GM23338 (cell line): ENCODE measurements at regions not wholly inside any gene's neighbourhood (a gene's known extent, or its start where the extent isn't known, plus 50 kb on each side); places are given as distances from the start of the nearest gene placed in this dataset.

Source experiments
- ATAC-seq: fragments of 200-7000 bp; cut with Tn5 transposase; 3 replicates; pipeline ENCODE4 v1.9.1; 2020
- DNase-seq: peaks from one replicate; pipeline ENCODE4 v3.0.0-alpha.2; 2015; ENCODE audit warnings: low spot score
- H2AFZ ChIP-seq: fragments of 200-600 bp; sonication (generic); 2 replicates; pipeline ENCODE4 v1.8.0; 2016; ENCODE audit warnings: antibody characterized with exemption, mild to moderate bottlenecking, moderate library complexity
- H3F3A ChIP-seq: fragments of 200-600 bp; sonication (generic); replicated peaks from 2 replicates; pipeline ENCODE4 v1.8.0; 2017; ENCODE audit warnings: antibody characterized with exemption, mixed run types, low read depth
- H3K27ac ChIP-seq: fragments of 200-600 bp; sonication (generic); 2 replicates; pipeline ENCODE4 v1.6.1; 2016; ENCODE audit warnings: low read depth
- H3K27me3 ChIP-seq: fragments of 200-600 bp; sonication (generic); 2 replicates; pipeline ENCODE4 v1.8.0; 2016; ENCODE audit warnings: mild to moderate bottlenecking, mixed run types, moderate library complexity; ENCODE audit not compliant: insufficient read depth
- H3K36me3 ChIP-seq: fragments of 200-600 bp; sonication (generic); 2 replicates; pipeline ENCODE4 v1.8.0; 2016; ENCODE audit warnings: mild to moderate bottlenecking; ENCODE audit not compliant: insufficient read depth
- H3K4me1 ChIP-seq: fragments of 200-600 bp; sonication (generic); 2 replicates; pipeline ENCODE4 v1.8.0; 2016; ENCODE audit warnings: mild to moderate bottlenecking, moderate library complexity; ENCODE audit not compliant: insufficient read depth
- H3K4me2 ChIP-seq: fragments of 200-600 bp; sonication (generic); 2 replicates; pipeline ENCODE4 v1.7.1; 2017; ENCODE audit warnings: mixed run types
- H3K4me3 ChIP-seq: fragments of 200-600 bp; sonication (generic); 2 replicates; pipeline ENCODE4 v1.6.1; 2016; ENCODE audit warnings: mixed run types
- H3K79me2 ChIP-seq: fragments of 200-600 bp; sonication (generic); replicated peaks from 2 replicates; pipeline ENCODE4 v1.8.0; 2017; ENCODE audit warnings: mild to moderate bottlenecking; ENCODE audit not compliant: insufficient read depth
- H3K9me2 ChIP-seq: fragments of 200-600 bp; sonication (generic); 2 replicates; pipeline ENCODE4 v1.8.0; 2017; ENCODE audit not compliant: insufficient read depth
- H4K20me1 ChIP-seq: fragments of 200-600 bp; sonication (generic); replicated peaks from 2 replicates; pipeline ENCODE4 v1.8.0; 2017; ENCODE audit warnings: mild to moderate bottlenecking; ENCODE audit not compliant: insufficient read depth
- H3K27ac Mint-ChIP-seq: 2 replicates; pipeline ENCODE4 v1.8.0; 2020; ENCODE audit warnings: inconsistent platforms, mild to moderate bottlenecking, moderate library complexity, mixed read lengths
- H3K27me3 Mint-ChIP-seq: 3 replicates; pipeline ENCODE4 v1.8.0; 2022; ENCODE audit warnings: low read depth, mild to moderate bottlenecking, moderate library complexity, mixed read lengths, inconsistent platforms; ENCODE audit not compliant: insufficient read depth, poor library complexity
- H3K36me3 Mint-ChIP-seq: 3 replicates; pipeline ENCODE4 v1.8.0; 2021; ENCODE audit warnings: low read depth, mild to moderate bottlenecking, inconsistent platforms, moderate library complexity, mixed read lengths
- H3K4me1 Mint-ChIP-seq: 3 replicates; pipeline ENCODE4 v1.8.0; 2020; ENCODE audit warnings: mild to moderate bottlenecking, inconsistent platforms, mixed read lengths
- H3K4me3 Mint-ChIP-seq: 3 replicates; pipeline ENCODE4 v1.8.0; 2021; ENCODE audit warnings: moderate library complexity, mild to moderate bottlenecking, inconsistent platforms, mixed read lengths
- H3K9me3 Mint-ChIP-seq: 3 replicates; pipeline ENCODE4 v1.8.0; 2020; ENCODE audit warnings: moderate library complexity, mild to moderate bottlenecking, inconsistent platforms, mixed read lengths
- CREB1 ChIP-seq: fragments of 250-450 bp; sonication (Bioruptor Pico); IDR thresholded peaks from 2 replicates; pipeline ENCODE4 v1.5.0; 2020; ENCODE audit warnings: low read depth, mild to moderate bottlenecking, moderate library complexity
- EZH2 ChIP-seq: fragments of 200-600 bp; sonication (generic); IDR thresholded peaks from one replicate; pipeline ENCODE4 v1.8.0; 2017; ENCODE audit warnings: antibody characterized with exemption, mild to moderate bottlenecking, low read depth; ENCODE audit not compliant: unreplicated experiment
- JUNB ChIP-seq: IDR thresholded peaks from one replicate; pipeline ENCODE4 v1.6.1; 2016; ENCODE audit warnings: antibody characterized with exemption; ENCODE audit not compliant: unreplicated experiment
- NANOG ChIP-seq: IDR thresholded peaks from 2 replicates; pipeline ENCODE4 v1.6.1; 2016; ENCODE audit warnings: antibody characterized with exemption, borderline replicate concordance
- POLR2AphosphoS5 ChIP-seq: IDR thresholded peaks from 2 replicates; pipeline ENCODE4 v1.6.1; 2016; ENCODE audit warnings: antibody characterized with exemption, low read depth
- STAT1 ChIP-seq: IDR thresholded peaks from one replicate; pipeline ENCODE4 v1.6.1; 2016; ENCODE audit warnings: antibody characterized with exemption; ENCODE audit not compliant: unreplicated experiment
- ZNF331 ChIP-seq: fragments of 250-450 bp; sonication (Bioruptor Pico); IDR thresholded peaks from 2 replicates; pipeline ENCODE4 v1.5.0; 2020; ENCODE audit warnings: low read depth, mild to moderate bottlenecking, moderate library complexity
- TF ChIP-seq, protein P1 (sequence below): IDR thresholded peaks from one replicate; pipeline ENCODE4 v1.6.1; 2018; ENCODE audit warnings: antibody characterized with exemption; ENCODE audit not compliant: unreplicated experiment
- TF ChIP-seq, protein P2 (sequence below): IDR thresholded peaks from 2 replicates; pipeline ENCODE4 v1.6.1; 2016; ENCODE audit warnings: antibody characterized with exemption
- TF ChIP-seq, protein P3 (sequence below): fragments of 250-450 bp; sonication (Bioruptor Pico); IDR thresholded peaks from 2 replicates; pipeline ENCODE4 v1.5.0; 2020; ENCODE audit warnings: mild to moderate bottlenecking, moderate library complexity

DNA sequence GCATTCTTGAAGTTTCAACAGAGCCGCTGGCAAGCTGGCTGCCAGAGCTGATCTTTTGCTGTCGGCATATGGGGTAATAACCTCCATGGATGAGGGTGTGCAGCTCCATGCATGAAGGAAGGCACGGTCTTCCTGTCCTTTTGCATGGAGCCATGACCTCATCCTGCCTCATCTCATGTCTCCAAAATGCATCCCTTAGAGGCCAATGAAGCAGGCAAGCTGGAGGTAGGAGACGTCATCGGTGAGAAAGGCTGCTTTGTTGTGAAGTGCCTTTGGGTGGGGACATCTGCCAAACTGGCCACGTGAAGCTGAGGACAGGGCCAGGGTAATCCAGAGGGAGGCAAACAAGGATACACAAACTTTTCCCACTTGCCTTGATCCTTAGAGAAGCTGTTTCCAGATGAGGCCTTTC, 161.5 kb upstream of the TBX20 start (continued):
- TF ChIP-seq, protein P1, sequence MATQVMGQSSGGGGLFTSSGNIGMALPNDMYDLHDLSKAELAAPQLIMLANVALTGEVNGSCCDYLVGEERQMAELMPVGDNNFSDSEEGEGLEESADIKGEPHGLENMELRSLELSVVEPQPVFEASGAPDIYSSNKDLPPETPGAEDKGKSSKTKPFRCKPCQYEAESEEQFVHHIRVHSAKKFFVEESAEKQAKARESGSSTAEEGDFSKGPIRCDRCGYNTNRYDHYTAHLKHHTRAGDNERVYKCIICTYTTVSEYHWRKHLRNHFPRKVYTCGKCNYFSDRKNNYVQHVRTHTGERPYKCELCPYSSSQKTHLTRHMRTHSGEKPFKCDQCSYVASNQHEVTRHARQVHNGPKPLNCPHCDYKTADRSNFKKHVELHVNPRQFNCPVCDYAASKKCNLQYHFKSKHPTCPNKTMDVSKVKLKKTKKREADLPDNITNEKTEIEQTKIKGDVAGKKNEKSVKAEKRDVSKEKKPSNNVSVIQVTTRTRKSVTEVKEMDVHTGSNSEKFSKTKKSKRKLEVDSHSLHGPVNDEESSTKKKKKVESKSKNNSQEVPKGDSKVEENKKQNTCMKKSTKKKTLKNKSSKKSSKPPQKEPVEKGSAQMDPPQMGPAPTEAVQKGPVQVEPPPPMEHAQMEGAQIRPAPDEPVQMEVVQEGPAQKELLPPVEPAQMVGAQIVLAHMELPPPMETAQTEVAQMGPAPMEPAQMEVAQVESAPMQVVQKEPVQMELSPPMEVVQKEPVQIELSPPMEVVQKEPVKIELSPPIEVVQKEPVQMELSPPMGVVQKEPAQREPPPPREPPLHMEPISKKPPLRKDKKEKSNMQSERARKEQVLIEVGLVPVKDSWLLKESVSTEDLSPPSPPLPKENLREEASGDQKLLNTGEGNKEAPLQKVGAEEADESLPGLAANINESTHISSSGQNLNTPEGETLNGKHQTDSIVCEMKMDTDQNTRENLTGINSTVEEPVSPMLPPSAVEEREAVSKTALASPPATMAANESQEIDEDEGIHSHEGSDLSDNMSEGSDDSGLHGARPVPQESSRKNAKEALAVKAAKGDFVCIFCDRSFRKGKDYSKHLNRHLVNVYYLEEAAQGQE = no peak
- TF ChIP-seq EZH2 = no peak
- TF ChIP-seq ZNF331 (CRISPR knock-in tag) = no peak

DNA sequence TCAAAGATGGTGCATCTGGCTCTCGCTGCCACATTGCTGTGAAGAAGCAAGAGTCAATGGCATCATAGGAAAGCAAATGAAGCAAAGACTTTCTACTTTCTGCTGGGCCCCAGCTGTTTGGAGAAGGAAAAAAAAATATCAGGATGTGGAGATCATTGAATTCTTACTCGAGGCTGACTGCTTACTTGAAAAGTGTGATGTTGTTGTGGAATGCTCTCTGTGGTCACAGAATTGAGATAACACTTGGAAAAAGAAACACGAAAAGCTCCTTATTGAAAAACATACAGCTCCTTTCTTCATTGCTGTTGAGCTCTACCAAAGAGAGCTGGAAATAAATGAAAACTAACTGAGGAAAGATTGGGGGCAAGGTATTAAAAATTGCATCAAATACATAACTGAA, 157.4 kb upstream of the TBX20 start:
- H3K9me3 Mint-ChIP-seq = no peaks in the 10 kb centered on the region
- H3K9me2 ChIP-seq = 0 out of 2 replicates have a peak, but pooled peaks cover 5% of the 10 kb centered on the region
- no peak overlapping the region for H3K4me2 ChIP-seq
- DNase-seq (no peak), ATAC-seq (no peak)
- H3K27ac Mint-ChIP-seq = no peak overlapping the region
- no peak overlapping the region for H3K27ac ChIP-seq
- no peaks in the 10 kb centered on the region for H3K4me1 ChIP-seq
- H3K4me3 Mint-ChIP-seq = no peak overlapping the region
- no peaks in the 10 kb centered on the region for H3K27me3 Mint-ChIP-seq
- no peak overlapping the region for H2AFZ ChIP-seq
- H3K36me3 ChIP-seq = no peaks in the 10 kb centered on the region
- no peak for TF ChIP-seq ZNF331 (CRISPR knock-in tag)
- TF ChIP-seq STAT1 = no peak
- TF ChIP-seq CREB1 (CRISPR knock-in tag) = no peak
- no peaks in the 10 kb centered on the region for H3K79me2 ChIP-seq
- no peaks in the 10 kb centered on the region for H3K36me3 Mint-ChIP-seq
- no peaks in the 10 kb centered on the region for H3K27me3 ChIP-seq
- no peaks in the 10 kb centered on the region; the same call in 1 of the 2 replicates for H4K20me1 ChIP-seq
- no peaks in the 10 kb centered on the region for H3K4me1 Mint-ChIP-seq
- no peak overlapping the region for H3K4me3 ChIP-seq
- no peaks in the 10 kb centered on the region for H3F3A ChIP-seq

DNA sequence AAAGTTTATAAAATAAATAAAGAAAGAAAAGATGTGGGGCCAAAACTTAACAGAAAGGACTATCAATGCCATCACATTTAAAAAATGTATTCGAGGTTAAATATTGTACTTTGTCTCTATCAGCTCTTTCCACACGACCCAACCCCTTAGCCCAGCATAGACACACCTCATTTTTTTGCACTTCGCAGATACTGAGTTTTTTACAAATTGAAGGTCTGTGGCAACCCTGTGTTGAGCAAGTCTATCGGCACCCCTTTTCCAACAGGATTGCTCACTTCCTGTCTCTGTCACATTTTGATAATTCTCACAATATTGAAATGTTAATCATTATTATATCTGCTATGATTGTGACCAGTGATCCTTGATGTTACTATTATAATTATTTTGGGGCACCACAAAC, 151.6 kb upstream of the TBX20 start:
- no peaks in the 10 kb centered on the region for H3K9me3 Mint-ChIP-seq
- H3K4me2 ChIP-seq = no peak overlapping the region
- no peak overlapping the region for H3K4me3 ChIP-seq
- H3F3A ChIP-seq = no peaks in the 10 kb centered on the region
- no peaks in the 10 kb centered on the region; the same call in 1 of the 2 replicates for H4K20me1 ChIP-seq
- H2AFZ ChIP-seq = no peak overlapping the region
- no peak for DNase-seq
- H3K9me2 ChIP-seq = no peaks in the 10 kb centered on the region
- no peaks in the 10 kb centered on the region for H3K27me3 Mint-ChIP-seq
- H3K79me2 ChIP-seq = no peaks in the 10 kb centered on the region
- H3K4me1 ChIP-seq = no peaks in the 10 kb centered on the region
- H3K4me3 Mint-ChIP-seq = no peak overlapping the region
- no peaks in the 10 kb centered on the region for H3K36me3 Mint-ChIP-seq
- no peak overlapping the region for H3K27ac ChIP-seq
- H3K27me3 ChIP-seq = no peaks in the 10 kb centered on the region
- no peak overlapping the region for H3K27ac Mint-ChIP-seq
- H3K36me3 ChIP-seq = no peaks in the 10 kb centered on the region
- H3K4me1 Mint-ChIP-seq = no peaks in the 10 kb centered on the region
- ATAC-seq = no peak
- TF ChIP-seq ZNF331 (CRISPR knock-in tag) (no peak), STAT1 (no peak), JUNB (no peak), NANOG (no peak), POLR2AphosphoS5 (no peak), EZH2 (no peak), CREB1 (CRISPR knock-in tag) (no peak)
- TF ChIP-seq, protein P2, sequence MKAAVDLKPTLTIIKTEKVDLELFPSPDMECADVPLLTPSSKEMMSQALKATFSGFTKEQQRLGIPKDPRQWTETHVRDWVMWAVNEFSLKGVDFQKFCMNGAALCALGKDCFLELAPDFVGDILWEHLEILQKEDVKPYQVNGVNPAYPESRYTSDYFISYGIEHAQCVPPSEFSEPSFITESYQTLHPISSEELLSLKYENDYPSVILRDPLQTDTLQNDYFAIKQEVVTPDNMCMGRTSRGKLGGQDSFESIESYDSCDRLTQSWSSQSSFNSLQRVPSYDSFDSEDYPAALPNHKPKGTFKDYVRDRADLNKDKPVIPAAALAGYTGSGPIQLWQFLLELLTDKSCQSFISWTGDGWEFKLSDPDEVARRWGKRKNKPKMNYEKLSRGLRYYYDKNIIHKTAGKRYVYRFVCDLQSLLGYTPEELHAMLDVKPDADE = no peak
- TF ChIP-seq, protein P3, sequence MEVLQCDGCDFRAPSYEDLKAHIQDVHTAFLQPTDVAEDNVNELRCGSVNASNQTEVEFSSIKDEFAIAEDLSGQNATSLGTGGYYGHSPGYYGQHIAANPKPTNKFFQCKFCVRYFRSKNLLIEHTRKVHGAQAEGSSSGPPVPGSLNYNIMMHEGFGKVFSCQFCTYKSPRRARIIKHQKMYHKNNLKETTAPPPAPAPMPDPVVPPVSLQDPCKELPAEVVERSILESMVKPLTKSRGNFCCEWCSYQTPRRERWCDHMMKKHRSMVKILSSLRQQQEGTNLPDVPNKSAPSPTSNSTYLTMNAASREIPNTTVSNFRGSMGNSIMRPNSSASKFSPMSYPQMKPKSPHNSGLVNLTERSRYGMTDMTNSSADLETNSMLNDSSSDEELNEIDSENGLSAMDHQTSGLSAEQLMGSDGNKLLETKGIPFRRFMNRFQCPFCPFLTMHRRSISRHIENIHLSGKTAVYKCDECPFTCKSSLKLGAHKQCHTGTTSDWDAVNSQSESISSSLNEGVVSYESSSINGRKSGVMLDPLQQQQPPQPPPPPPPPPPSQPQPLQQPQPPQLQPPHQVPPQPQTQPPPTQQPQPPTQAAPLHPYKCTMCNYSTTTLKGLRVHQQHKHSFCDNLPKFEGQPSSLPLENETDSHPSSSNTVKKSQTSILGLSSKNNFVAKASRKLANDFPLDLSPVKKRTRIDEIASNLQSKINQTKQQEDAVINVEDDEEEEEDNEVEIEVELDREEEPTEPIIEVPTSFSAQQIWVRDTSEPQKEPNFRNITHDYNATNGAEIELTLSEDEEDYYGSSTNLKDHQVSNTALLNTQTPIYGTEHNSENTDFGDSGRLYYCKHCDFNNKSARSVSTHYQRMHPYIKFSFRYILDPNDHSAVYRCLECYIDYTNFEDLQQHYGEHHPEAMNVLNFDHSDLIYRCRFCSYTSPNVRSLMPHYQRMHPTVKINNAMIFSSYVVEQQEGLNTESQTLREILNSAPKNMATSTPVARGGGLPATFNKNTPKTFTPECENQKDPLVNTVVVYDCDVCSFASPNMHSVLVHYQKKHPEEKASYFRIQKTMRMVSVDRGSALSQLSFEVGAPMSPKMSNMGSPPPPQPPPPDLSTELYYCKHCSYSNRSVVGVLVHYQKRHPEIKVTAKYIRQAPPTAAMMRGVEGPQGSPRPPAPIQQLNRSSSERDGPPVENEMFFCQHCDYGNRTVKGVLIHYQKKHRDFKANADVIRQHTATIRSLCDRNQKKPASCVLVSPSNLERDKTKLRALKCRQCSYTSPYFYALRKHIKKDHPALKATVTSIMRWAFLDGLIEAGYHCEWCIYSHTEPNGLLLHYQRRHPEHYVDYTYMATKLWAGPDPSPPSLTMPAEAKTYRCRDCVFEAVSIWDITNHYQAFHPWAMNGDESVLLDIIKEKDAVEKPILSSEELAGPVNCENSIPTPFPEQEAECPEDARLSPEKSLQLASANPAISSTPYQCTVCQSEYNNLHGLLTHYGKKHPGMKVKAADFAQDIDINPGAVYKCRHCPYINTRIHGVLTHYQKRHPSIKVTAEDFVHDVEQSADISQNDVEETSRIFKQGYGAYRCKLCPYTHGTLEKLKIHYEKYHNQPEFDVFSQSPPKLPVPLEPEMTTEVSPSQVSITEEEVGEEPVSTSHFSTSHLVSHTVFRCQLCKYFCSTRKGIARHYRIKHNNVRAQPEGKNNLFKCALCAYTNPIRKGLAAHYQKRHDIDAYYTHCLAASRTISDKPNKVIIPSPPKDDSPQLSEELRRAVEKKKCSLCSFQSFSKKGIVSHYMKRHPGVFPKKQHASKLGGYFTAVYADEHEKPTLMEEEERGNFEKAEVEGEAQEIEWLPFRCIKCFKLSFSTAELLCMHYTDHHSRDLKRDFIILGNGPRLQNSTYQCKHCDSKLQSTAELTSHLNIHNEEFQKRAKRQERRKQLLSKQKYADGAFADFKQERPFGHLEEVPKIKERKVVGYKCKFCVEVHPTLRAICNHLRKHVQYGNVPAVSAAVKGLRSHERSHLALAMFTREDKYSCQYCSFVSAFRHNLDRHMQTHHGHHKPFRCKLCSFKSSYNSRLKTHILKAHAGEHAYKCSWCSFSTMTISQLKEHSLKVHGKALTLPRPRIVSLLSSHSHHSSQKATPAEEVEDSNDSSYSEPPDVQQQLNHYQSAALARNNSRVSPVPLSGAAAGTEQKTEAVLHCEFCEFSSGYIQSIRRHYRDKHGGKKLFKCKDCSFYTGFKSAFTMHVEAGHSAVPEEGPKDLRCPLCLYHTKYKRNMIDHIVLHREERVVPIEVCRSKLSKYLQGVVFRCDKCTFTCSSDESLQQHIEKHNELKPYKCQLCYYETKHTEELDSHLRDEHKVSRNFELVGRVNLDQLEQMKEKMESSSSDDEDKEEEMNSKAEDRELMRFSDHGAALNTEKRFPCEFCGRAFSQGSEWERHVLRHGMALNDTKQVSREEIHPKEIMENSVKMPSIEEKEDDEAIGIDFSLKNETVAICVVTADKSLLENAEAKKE (CRISPR knock-in tag) = no peak
